ENCODE measurements at regions not wholly inside any gene's neighbourhood (a gene's known extent, or its start where the extent isn't known, plus 50 kb on each side); places are given as distances from the start of the nearest gene placed in this dataset.

DNA sequence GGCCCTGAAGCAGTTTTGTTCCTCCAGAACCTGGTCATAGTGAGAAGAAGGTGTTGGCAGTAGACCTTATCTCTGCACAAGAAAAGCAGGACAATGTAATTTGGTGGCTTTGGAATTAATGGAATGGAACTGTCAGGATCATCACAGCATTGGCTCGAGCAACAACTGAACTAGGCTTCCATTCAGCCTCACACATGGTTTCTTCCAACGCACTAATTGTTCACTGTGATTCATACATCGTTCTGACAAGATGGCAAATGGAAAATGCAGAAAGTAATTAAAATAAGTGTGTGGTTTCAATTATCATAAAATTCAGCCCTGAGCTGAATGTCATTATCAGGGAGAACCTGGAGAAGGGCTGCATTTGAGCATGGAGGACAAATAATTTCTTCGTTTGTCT is 80.6 kb downstream of the MFSD1 start:
- no peak for DNase-seq (ENCODE audit: low read depth in 6 of 9, low spot score in 9 of 9)
- Histone ChIP-seq H3K4me1 (ENCODE audit: control insufficient read depth in 2 of 2, insufficient read depth in 2 of 2, low read length in 2 of 2) (no peaks in the 10 kb centered on the region), H3K27me3 (ENCODE audit: control insufficient read depth in 2 of 2, insufficient read depth in 1 of 2, low read length in 1 of 2) (no peaks in the 10 kb centered on the region), H3K4me3 (ENCODE audit: low read length in 2 of 2) (no peak overlapping the region), H3K27ac (ENCODE audit: low read depth in 1 of 2, low read length in 1 of 2) (no peak overlapping the region), H3K36me3 (ENCODE audit: control insufficient read depth in 2 of 2, insufficient read depth in 2 of 2, low read length in 1 of 2) (no peaks in the 10 kb centered on the region), H3K9me3 (ENCODE audit: control insufficient read depth in 2 of 2, insufficient read depth in 1 of 2, low read length in 1 of 2) (no peaks in the 10 kb centered on the region)
- 93% methylated on average over 4 of the region's 4 CpGs for WGBS

- H3K36me3 ChIP-seq (ENCODE audit: control insufficient read depth in 2 of 2, insufficient read depth in 2 of 2, low read length in 1 of 2), result no peaks in the 10 kb centered on the region
- no peaks in the 10 kb centered on the region for H3K27me3 ChIP-seq (ENCODE audit: control insufficient read depth in 2 of 2, insufficient read depth in 1 of 2, low read length in 1 of 2)
- no peaks in the 10 kb centered on the region for H3K4me1 ChIP-seq (ENCODE audit: control insufficient read depth in 2 of 2, insufficient read depth in 2 of 2, low read length in 2 of 2)
- 94% methylated on average over 6 of the region's 6 CpGs for WGBS
- DNase-seq (ENCODE audit: low read depth in 6 of 9, low spot score in 9 of 9), result no peak
- H3K4me3 ChIP-seq (ENCODE audit: low read length in 2 of 2), result no peak overlapping the region
- H3K9me3 ChIP-seq (ENCODE audit: control insufficient read depth in 2 of 2, insufficient read depth in 1 of 2, low read length in 1 of 2), result no peaks in the 10 kb centered on the region
- H3K27ac ChIP-seq (ENCODE audit: low read depth in 1 of 2, low read length in 1 of 2), result no peak overlapping the region
Measured at GRCh38 chr3:158896729-158897128, 94.9 kb downstream of the MFSD1 start.

DNA sequence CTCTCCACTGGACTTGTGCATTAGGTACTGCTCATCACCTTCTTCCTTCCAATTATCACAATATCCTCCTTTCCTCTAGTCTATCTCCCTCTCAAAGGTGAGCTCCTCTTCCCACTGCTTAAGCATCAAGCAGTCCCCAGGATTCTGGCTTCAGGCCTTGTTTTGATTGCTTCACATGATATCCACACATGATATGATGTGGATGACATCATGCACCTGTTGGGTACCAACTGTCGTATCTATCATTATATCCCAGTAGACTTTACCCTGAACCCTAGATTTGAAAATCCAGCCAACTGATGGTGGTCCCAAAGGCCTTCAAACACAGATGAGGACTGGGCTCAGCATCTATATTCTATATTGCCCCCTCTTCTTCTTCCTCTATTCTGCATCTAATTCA is 104.9 kb downstream of the MFSD1 start:
- Histone ChIP-seq H3K4me3 (ENCODE audit: low read length in 2 of 2) (no peak overlapping the region), H3K27me3 (ENCODE audit: control insufficient read depth in 2 of 2, insufficient read depth in 1 of 2, low read length in 1 of 2) (no peaks in the 10 kb centered on the region)
- WGBS, result 89% methylated on average over 1 of the region's 1 CpG

GRCh38 chr3:158908187-158908734 is 106.4 kb downstream of the MFSD1 start:
- 90% methylated on average over 2 of the region's 2 CpGs for WGBS
- Histone ChIP-seq H3K36me3 (ENCODE audit: control insufficient read depth in 2 of 2, insufficient read depth in 2 of 2, low read length in 1 of 2) (no peaks in the 10 kb centered on the region), H3K4me3 (ENCODE audit: low read length in 2 of 2) (no peak overlapping the region), H3K9me3 (ENCODE audit: control insufficient read depth in 2 of 2, insufficient read depth in 1 of 2, low read length in 1 of 2) (no peaks in the 10 kb centered on the region), H3K4me1 (ENCODE audit: control insufficient read depth in 2 of 2, insufficient read depth in 2 of 2, low read length in 2 of 2) (no peaks in the 10 kb centered on the region), H3K27ac (ENCODE audit: low read depth in 1 of 2, low read length in 1 of 2) (no peak overlapping the region), H3K27me3 (ENCODE audit: control insufficient read depth in 2 of 2, insufficient read depth in 1 of 2, low read length in 1 of 2) (no peaks in the 10 kb centered on the region)
- no peak for DNase-seq (ENCODE audit: low read depth in 6 of 9, low spot score in 9 of 9)

More for the DNA sequence above, 104.9 kb downstream of the MFSD1 start:
- no peak for DNase-seq (ENCODE audit: low read depth in 6 of 9, low spot score in 9 of 9)
- Histone ChIP-seq H3K4me1 (ENCODE audit: control insufficient read depth in 2 of 2, insufficient read depth in 2 of 2, low read length in 2 of 2) (no peaks in the 10 kb centered on the region), H3K36me3 (ENCODE audit: control insufficient read depth in 2 of 2, insufficient read depth in 2 of 2, low read length in 1 of 2) (no peaks in the 10 kb centered on the region), H3K9me3 (ENCODE audit: control insufficient read depth in 2 of 2, insufficient read depth in 1 of 2, low read length in 1 of 2) (no peaks in the 10 kb centered on the region), H3K27ac (ENCODE audit: low read depth in 1 of 2, low read length in 1 of 2) (no peak overlapping the region)

GRCh38 chr3:158909870-158910269 is 108.0 kb downstream of the MFSD1 start:
- no peak overlapping the region for H3K4me3 ChIP-seq (ENCODE audit: low read length in 2 of 2)
- no peaks in the 10 kb centered on the region for H3K27me3 ChIP-seq (ENCODE audit: control insufficient read depth in 2 of 2, insufficient read depth in 1 of 2, low read length in 1 of 2)
- no peaks in the 10 kb centered on the region for H3K4me1 ChIP-seq (ENCODE audit: control insufficient read depth in 2 of 2, insufficient read depth in 2 of 2, low read length in 2 of 2)
- H3K36me3 ChIP-seq (ENCODE audit: control insufficient read depth in 2 of 2, insufficient read depth in 2 of 2, low read length in 1 of 2), result no peaks in the 10 kb centered on the region
- H3K27ac ChIP-seq (ENCODE audit: low read depth in 1 of 2, low read length in 1 of 2), result no peak overlapping the region
- WGBS, result 61% methylated on average over 2 of the region's 2 CpGs
- H3K9me3 ChIP-seq (ENCODE audit: control insufficient read depth in 2 of 2, insufficient read depth in 1 of 2, low read length in 1 of 2), result no peaks in the 10 kb centered on the region
- no peak for DNase-seq (ENCODE audit: low read depth in 6 of 9, low spot score in 9 of 9)

DNA sequence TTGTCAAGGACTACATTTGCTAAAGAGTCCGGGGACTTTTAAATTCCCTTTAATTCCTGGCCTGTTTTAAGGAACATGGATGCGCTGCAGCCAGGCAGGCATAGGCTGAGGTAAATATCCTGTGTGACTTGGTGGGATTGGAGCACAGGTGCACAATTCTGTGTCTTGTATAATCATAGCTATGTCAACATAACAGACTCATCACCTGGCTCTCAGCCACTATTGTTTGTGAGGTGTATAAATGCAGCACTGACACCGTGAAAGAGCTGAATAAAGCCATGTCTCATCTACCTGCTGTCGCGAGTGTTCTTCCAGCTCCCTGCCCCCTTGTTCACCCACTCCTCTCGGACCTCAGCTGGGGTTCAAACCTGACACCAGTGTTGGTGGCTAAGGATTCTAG is 109.7 kb downstream of the MFSD1 start:
- Histone ChIP-seq H3K36me3 (ENCODE audit: control insufficient read depth in 2 of 2, insufficient read depth in 2 of 2, low read length in 1 of 2) (no peaks in the 10 kb centered on the region), H3K27ac (ENCODE audit: low read depth in 1 of 2, low read length in 1 of 2) (no peak overlapping the region), H3K4me3 (ENCODE audit: low read length in 2 of 2) (no peak overlapping the region), H3K9me3 (ENCODE audit: control insufficient read depth in 2 of 2, insufficient read depth in 1 of 2, low read length in 1 of 2) (no peaks in the 10 kb centered on the region), H3K4me1 (ENCODE audit: control insufficient read depth in 2 of 2, insufficient read depth in 2 of 2, low read length in 2 of 2) (no peaks in the 10 kb centered on the region), H3K27me3 (ENCODE audit: control insufficient read depth in 2 of 2, insufficient read depth in 1 of 2, low read length in 1 of 2) (no peaks in the 10 kb centered on the region)
- DNase-seq (ENCODE audit: low read depth in 6 of 9, low spot score in 9 of 9), result no peak
- 94% methylated on average over 6 of the region's 6 CpGs for WGBS

DNA sequence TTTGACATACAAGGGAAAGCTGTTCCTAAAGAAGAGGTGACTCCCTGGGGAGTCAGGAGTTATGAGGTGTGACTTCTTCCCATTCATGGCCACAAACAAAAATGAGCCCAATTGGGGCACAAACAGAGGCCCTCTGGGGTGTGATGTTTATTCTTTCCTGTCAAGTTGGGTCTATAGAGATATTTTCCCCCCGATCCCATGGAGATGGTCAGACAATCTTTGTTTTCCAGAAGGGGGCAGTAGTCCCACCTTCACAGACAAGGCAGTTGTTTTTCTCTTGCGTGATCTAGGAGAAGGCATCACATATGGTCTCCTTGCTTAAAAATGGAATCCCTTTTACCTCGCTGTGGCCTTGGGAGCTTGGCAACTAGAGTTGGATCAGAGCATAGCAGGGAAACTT is 110.3 kb downstream of the MFSD1 start:
- Histone ChIP-seq H3K27me3 (ENCODE audit: control insufficient read depth in 2 of 2, insufficient read depth in 1 of 2, low read length in 1 of 2) (no peaks in the 10 kb centered on the region), H3K4me1 (ENCODE audit: control insufficient read depth in 2 of 2, insufficient read depth in 2 of 2, low read length in 2 of 2) (no peaks in the 10 kb centered on the region), H3K9me3 (ENCODE audit: control insufficient read depth in 2 of 2, insufficient read depth in 1 of 2, low read length in 1 of 2) (no peaks in the 10 kb centered on the region), H3K4me3 (ENCODE audit: low read length in 2 of 2) (no peak overlapping the region), H3K27ac (ENCODE audit: low read depth in 1 of 2, low read length in 1 of 2) (no peak overlapping the region), H3K36me3 (ENCODE audit: control insufficient read depth in 2 of 2, insufficient read depth in 2 of 2, low read length in 1 of 2) (no peaks in the 10 kb centered on the region)
- 76% methylated on average over 3 of the region's 3 CpGs for WGBS
- DNase-seq (ENCODE audit: low read depth in 6 of 9, low spot score in 9 of 9), result no peak

GRCh38 chr3:158912621-158913020 is 110.8 kb downstream of the MFSD1 start:
- Histone ChIP-seq H3K27me3 (ENCODE audit: control insufficient read depth in 2 of 2, insufficient read depth in 1 of 2, low read length in 1 of 2) (no peaks in the 10 kb centered on the region), H3K4me3 (ENCODE audit: low read length in 2 of 2) (no peak overlapping the region)

GRCh38 chr3:158916111-158916510 is 114.3 kb downstream of the MFSD1 start:
- Histone ChIP-seq H3K4me1 (ENCODE audit: control insufficient read depth in 2 of 2, insufficient read depth in 2 of 2, low read length in 2 of 2) (no peaks in the 10 kb centered on the region), H3K9me3 (ENCODE audit: control insufficient read depth in 2 of 2, insufficient read depth in 1 of 2, low read length in 1 of 2) (no peaks in the 10 kb centered on the region), H3K36me3 (ENCODE audit: control insufficient read depth in 2 of 2, insufficient read depth in 2 of 2, low read length in 1 of 2) (no peaks in the 10 kb centered on the region), H3K4me3 (ENCODE audit: low read length in 2 of 2) (no peak overlapping the region), H3K27me3 (ENCODE audit: control insufficient read depth in 2 of 2, insufficient read depth in 1 of 2, low read length in 1 of 2) (no peaks in the 10 kb centered on the region), H3K27ac (ENCODE audit: low read depth in 1 of 2, low read length in 1 of 2) (no peak overlapping the region)
- WGBS, result 98% methylated on average over 4 of the region's 4 CpGs
- no peak for DNase-seq (ENCODE audit: low read depth in 6 of 9, low spot score in 9 of 9)

More at GRCh38 chr3:158912621-158913020, 110.8 kb downstream of the MFSD1 start:
- 92% methylated on average over 6 of the region's 6 CpGs for WGBS
- Histone ChIP-seq H3K27ac (ENCODE audit: low read depth in 1 of 2, low read length in 1 of 2) (no peak overlapping the region), H3K9me3 (ENCODE audit: control insufficient read depth in 2 of 2, insufficient read depth in 1 of 2, low read length in 1 of 2) (no peaks in the 10 kb centered on the region), H3K4me1 (ENCODE audit: control insufficient read depth in 2 of 2, insufficient read depth in 2 of 2, low read length in 2 of 2) (no peaks in the 10 kb centered on the region), H3K36me3 (ENCODE audit: control insufficient read depth in 2 of 2, insufficient read depth in 2 of 2, low read length in 1 of 2) (no peaks in the 10 kb centered on the region)
- DNase-seq (ENCODE audit: low read depth in 6 of 9, low spot score in 9 of 9), result no peak

GRCh38 chr3:158918008-158918407 is 116.2 kb downstream of the MFSD1 start:
- Histone ChIP-seq H3K36me3 (ENCODE audit: control insufficient read depth in 2 of 2, insufficient read depth in 2 of 2, low read length in 1 of 2) (no peaks in the 10 kb centered on the region), H3K27me3 (ENCODE audit: control insufficient read depth in 2 of 2, insufficient read depth in 1 of 2, low read length in 1 of 2) (no peaks in the 10 kb centered on the region), H3K4me1 (ENCODE audit: control insufficient read depth in 2 of 2, insufficient read depth in 2 of 2, low read length in 2 of 2) (no peaks in the 10 kb centered on the region), H3K9me3 (ENCODE audit: control insufficient read depth in 2 of 2, insufficient read depth in 1 of 2, low read length in 1 of 2) (no peaks in the 10 kb centered on the region), H3K27ac (ENCODE audit: low read depth in 1 of 2, low read length in 1 of 2) (no peak overlapping the region), H3K4me3 (ENCODE audit: low read length in 2 of 2) (no peak overlapping the region)
- 27% methylated on average over 3 of the region's 3 CpGs for WGBS
- peak in 1 of 9 donors; percentile 4 for DNase-seq (ENCODE audit: low read depth in 6 of 9, low spot score in 9 of 9)

Measured in thymus (tissue), 11 donors.